CD14-positive monocyte (primary cell): ENCODE measurements at regions not wholly inside any gene's neighbourhood (a gene's known extent, or its start where the extent isn't known, plus 50 kb on each side); places are given as distances from the start of the nearest gene placed in this dataset.

ENCODE experiments used
- DNase-seq, 3 donors: peaks; one replicate each; pipeline ENCODE4 v3.0.0-alpha.2; 2011 to 2022
- H2AFZ ChIP-seq: 2 replicates; pipeline ENCODE4 v1.6.0; 2012; ENCODE audit warnings: mild to moderate bottlenecking, low read depth, low read length, inconsistent platforms; ENCODE audit not compliant: insufficient read depth, poor library complexity, severe bottlenecking
- H3K27ac ChIP-seq, 2 donors: 1 replicate in 1 of 2; 2 replicates in 1 of 2; pipeline ENCODE4 v1.5.1; 2012 to 2013; ENCODE audit warnings: low read length in 2 of 2, control low read depth in 1 of 2, inconsistent platforms in 1 of 2, low read depth in 1 of 2, mild to moderate bottlenecking in 1 of 2
- H3K27me3 ChIP-seq, 2 donors: one replicate each; pipeline versions ENCODE4 v1.6.0 to v1.6.1; 2011 to 2013; ENCODE audit warnings: low read length in 2 of 2; ENCODE audit not compliant: control insufficient read depth in 2 of 2, insufficient read depth in 2 of 2
- H3K36me3 ChIP-seq, 2 donors: replicated peaks in 1 of 2; 1 replicate in 1 of 2; 2 replicates in 1 of 2; pipeline versions ENCODE4 v1.5.1 to v1.6.1; 2012 to 2013; ENCODE audit warnings: low read length in 2 of 2, control low read depth in 1 of 2, inconsistent platforms in 1 of 2, mild to moderate bottlenecking in 1 of 2; ENCODE audit not compliant: insufficient read depth in 2 of 2, control insufficient read depth in 1 of 2
- H3K4me1 ChIP-seq, 2 donors: 1 replicate in 1 of 2; 2 replicates in 1 of 2; pipeline versions ENCODE4 v1.5.1 to v1.6.1; 2012 to 2013; ENCODE audit warnings: low read length in 2 of 2, control low read depth in 1 of 2, inconsistent platforms in 1 of 2, mild to moderate bottlenecking in 1 of 2, moderate library complexity in 1 of 2; ENCODE audit not compliant: insufficient read depth in 2 of 2, control insufficient read depth in 1 of 2
- H3K4me2 ChIP-seq: replicated peaks from 2 replicates; pipeline ENCODE3; 2012; ENCODE audit warnings: low read length, moderate library complexity, mild to moderate bottlenecking; ENCODE audit not compliant: poor library complexity, severe bottlenecking; ENCODE audit errors: extremely low read depth
- H3K4me3 ChIP-seq, 3 experiments: fragments of 200-600 bp in 1 of 3; sonication (generic) in 1 of 3; replicated peaks in 1 of 3; 1 replicate in 2 of 3; 2 replicates in 1 of 3; pipeline ENCODE4 v1.5.1; 2011 to 2013; ENCODE audit warnings: low read length in 3 of 3, mild to moderate bottlenecking in 3 of 3, control low read depth in 2 of 3, low read depth in 2 of 3, inconsistent platforms in 1 of 3, moderate library complexity in 1 of 3
- H3K79me2 ChIP-seq: 2 replicates; pipeline ENCODE4 v1.6.0; 2012; ENCODE audit warnings: mild to moderate bottlenecking, control low read depth, inconsistent platforms, low read length, moderate library complexity; ENCODE audit not compliant: insufficient read depth
- H3K9ac ChIP-seq: 2 replicates; pipeline ENCODE4 v1.6.0; 2017; ENCODE audit warnings: low read length, mild to moderate bottlenecking; ENCODE audit not compliant: insufficient read depth, poor library complexity, severe bottlenecking
- H3K9me3 ChIP-seq, 2 donors: replicated peaks in 1 of 2; 1 replicate in 1 of 2; 2 replicates in 1 of 2; pipeline versions ENCODE4 v1.5.1 to v1.6.1; 2012 to 2013; ENCODE audit warnings: low read length in 2 of 2, control low read depth in 1 of 2; ENCODE audit not compliant: control insufficient read depth in 1 of 2, insufficient read depth in 1 of 2
- H4K20me1 ChIP-seq: 2 replicates; pipeline ENCODE4 v1.6.0; 2012; ENCODE audit warnings: mild to moderate bottlenecking, low read length, control low read depth, moderate library complexity; ENCODE audit not compliant: insufficient read depth
- H3K27ac Mint-ChIP-seq, 7 donors: one replicate each; pipeline ENCODE4 v1.8.0; 2020; ENCODE audit warnings: mild to moderate bottlenecking in 7 of 7, mixed read lengths in 7 of 7, moderate library complexity in 6 of 7, inconsistent platforms in 2 of 7
- H3K27me3 Mint-ChIP-seq, 3 donors: one replicate each; pipeline ENCODE4 v1.8.0; 2021 to 2022; ENCODE audit warnings: low read depth in 3 of 3, mild to moderate bottlenecking in 3 of 3, mixed read lengths in 3 of 3, moderate library complexity in 3 of 3, inconsistent platforms in 1 of 3
- H3K36me3 Mint-ChIP-seq, 2 donors: one replicate each; pipeline ENCODE4 v1.8.0; 2020; ENCODE audit warnings: mixed read lengths in 2 of 2, inconsistent platforms in 1 of 2, mild to moderate bottlenecking in 1 of 2
- H3K4me1 Mint-ChIP-seq: one replicate; pipeline ENCODE4 v1.8.0; 2020; ENCODE audit warnings: mild to moderate bottlenecking, mixed read lengths
- H3K4me3 Mint-ChIP-seq, 2 donors: one replicate each; pipeline ENCODE4 v1.8.0; 2020; ENCODE audit warnings: mild to moderate bottlenecking in 2 of 2, mixed read lengths in 2 of 2, moderate library complexity in 1 of 2
- H3K9me3 Mint-ChIP-seq, 7 donors: one replicate each; pipeline ENCODE4 v1.8.0; 2020 to 2022; ENCODE audit warnings: mixed read lengths in 7 of 7, mild to moderate bottlenecking in 6 of 7, moderate library complexity in 6 of 7, inconsistent platforms in 2 of 7
- WGBS: methylation state at CpG from one replicate; pipeline ENCODE4 v1.1.5; 2013; ENCODE audit warnings: missing lambda C conversion rate; ENCODE audit not compliant: insufficient coverage; 5-methylcytosine and 5-hydroxymethylcytosine counted together
- intact Hi-C, 2 donors: fragments of 100-400 bp; cut with micrococcal nuclease; formaldehyde crosslinking; loops; one replicate each; pipeline versions ENCODE4 v1.15.0 to v1.15.1; 2023
- TF ChIP-seq, protein P1 (sequence below): fragments of 200-600 bp; IDR thresholded peaks from one replicate; pipeline ENCODE4 v1.8.0; 2022; ENCODE audit warnings: antibody characterized with exemption, mild to moderate bottlenecking

DNA sequence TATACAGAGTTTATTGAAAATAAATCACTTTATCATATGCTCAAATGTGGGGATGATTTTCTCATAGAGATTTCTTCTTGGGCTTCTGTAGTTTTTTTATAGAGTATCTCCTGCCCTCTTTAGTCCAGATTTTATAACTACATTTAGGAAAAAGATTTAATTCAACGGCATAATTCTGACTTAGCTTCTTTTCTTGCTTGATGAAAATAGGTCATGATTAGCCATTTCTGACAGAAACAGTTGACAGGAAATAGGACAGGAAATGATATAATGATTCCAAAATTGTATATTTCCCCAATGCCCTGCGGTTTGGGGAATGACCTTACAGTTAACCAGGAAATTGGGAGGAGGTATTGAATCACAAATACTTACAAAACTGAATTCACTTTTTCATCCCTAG is 1531.9 kb upstream of the ACVR2A start:
- Mint-ChIP-seq H3K9me3 (peaks cover 0 to 5% (median 0%) of the 10 kb centered on the region in 7 donors), H3K36me3 (no peaks in the 10 kb centered on the region), H3K4me1 (peaks cover 9% of the 10 kb centered on the region), H3K27me3 (peaks cover 0 to 1% (median 0%) of the 10 kb centered on the region in 3 donors), H3K27ac (no peak overlapping the region), H3K4me3 (peak overlapping the region in 1 of 2 donors; percentile 36)
- no peaks in the 10 kb centered on the region for H3K9me3 ChIP-seq
- TF ChIP-seq, protein P1, sequence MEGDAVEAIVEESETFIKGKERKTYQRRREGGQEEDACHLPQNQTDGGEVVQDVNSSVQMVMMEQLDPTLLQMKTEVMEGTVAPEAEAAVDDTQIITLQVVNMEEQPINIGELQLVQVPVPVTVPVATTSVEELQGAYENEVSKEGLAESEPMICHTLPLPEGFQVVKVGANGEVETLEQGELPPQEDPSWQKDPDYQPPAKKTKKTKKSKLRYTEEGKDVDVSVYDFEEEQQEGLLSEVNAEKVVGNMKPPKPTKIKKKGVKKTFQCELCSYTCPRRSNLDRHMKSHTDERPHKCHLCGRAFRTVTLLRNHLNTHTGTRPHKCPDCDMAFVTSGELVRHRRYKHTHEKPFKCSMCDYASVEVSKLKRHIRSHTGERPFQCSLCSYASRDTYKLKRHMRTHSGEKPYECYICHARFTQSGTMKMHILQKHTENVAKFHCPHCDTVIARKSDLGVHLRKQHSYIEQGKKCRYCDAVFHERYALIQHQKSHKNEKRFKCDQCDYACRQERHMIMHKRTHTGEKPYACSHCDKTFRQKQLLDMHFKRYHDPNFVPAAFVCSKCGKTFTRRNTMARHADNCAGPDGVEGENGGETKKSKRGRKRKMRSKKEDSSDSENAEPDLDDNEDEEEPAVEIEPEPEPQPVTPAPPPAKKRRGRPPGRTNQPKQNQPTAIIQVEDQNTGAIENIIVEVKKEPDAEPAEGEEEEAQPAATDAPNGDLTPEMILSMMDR, result peak; percentile 9
- no peaks in the 10 kb centered on the region for H3K4me1 ChIP-seq
- no peaks in the 10 kb centered on the region for H4K20me1 ChIP-seq
- no peaks in the 10 kb centered on the region for H3K79me2 ChIP-seq
- H2AFZ ChIP-seq, result no peak overlapping the region
- intact Hi-C loops, result no loop called here
- no peaks in the 10 kb centered on the region for H3K36me3 ChIP-seq
- no peak overlapping the region for H3K9ac ChIP-seq
- H3K27me3 ChIP-seq, result no peaks in the 10 kb centered on the region
- no peak overlapping the region for H3K4me2 ChIP-seq
- no peak overlapping the region for H3K4me3 ChIP-seq
- no CpG with 5 or more reads among the region's 2 CpGs for WGBS
- no peak overlapping the region for H3K27ac ChIP-seq
- no peak for DNase-seq

DNA sequence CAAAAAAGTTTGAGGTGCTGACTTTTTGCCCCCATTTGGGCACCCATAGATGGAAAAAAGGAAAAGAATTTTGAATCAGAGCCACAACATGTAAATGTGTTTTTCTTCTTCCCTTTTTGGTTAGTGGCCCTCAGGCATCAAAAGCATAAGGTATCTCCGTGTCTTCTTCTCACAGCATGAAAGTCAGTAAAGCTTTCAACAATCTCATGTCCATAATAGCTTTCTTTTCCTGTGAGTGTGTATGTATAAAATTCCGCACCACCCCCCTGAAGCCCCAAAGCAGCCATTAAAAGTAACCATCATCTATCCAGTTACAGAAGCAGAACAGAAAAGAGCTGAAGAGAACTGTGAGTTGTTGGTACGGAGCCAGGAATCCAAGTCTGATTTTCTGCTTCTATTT is 1539.7 kb upstream of the ACVR2A start:
- Histone ChIP-seq H3K9me3 (no peaks in the 10 kb centered on the region), H4K20me1 (no peaks in the 10 kb centered on the region), H3K36me3 (no peaks in the 10 kb centered on the region), H3K4me3 (no peak overlapping the region), H3K4me1 (no peaks in the 10 kb centered on the region), H3K79me2 (no peaks in the 10 kb centered on the region), H3K9ac (no peak overlapping the region), H3K27ac (no peak overlapping the region), H3K27me3 (no peaks in the 10 kb centered on the region), H3K4me2 (no peak overlapping the region), H2AFZ (no peak overlapping the region)
- DNase-seq, result no peak
- no peaks in the 10 kb centered on the region for H3K36me3 Mint-ChIP-seq
- no peaks in the 10 kb centered on the region for H3K4me1 Mint-ChIP-seq
- TF ChIP-seq, protein P1, result no peak
- intact Hi-C loops, result no loop called here
- H3K27ac Mint-ChIP-seq, result no peak overlapping the region
- H3K9me3 Mint-ChIP-seq, result peaks cover 0 to 20% (median 6%) of the 10 kb centered on the region in 7 donors
- no peaks in the 10 kb centered on the region for H3K27me3 Mint-ChIP-seq
- H3K4me3 Mint-ChIP-seq, result no peak overlapping the region
- WGBS, result no CpG with 5 or more reads among the region's 3 CpGs
